ENCODE measurements at regions not wholly inside any gene's neighbourhood (a gene's known extent, or its start where the extent isn't known, plus 50 kb on each side); places are given as distances from the start of the nearest gene placed in this dataset.

DNA sequence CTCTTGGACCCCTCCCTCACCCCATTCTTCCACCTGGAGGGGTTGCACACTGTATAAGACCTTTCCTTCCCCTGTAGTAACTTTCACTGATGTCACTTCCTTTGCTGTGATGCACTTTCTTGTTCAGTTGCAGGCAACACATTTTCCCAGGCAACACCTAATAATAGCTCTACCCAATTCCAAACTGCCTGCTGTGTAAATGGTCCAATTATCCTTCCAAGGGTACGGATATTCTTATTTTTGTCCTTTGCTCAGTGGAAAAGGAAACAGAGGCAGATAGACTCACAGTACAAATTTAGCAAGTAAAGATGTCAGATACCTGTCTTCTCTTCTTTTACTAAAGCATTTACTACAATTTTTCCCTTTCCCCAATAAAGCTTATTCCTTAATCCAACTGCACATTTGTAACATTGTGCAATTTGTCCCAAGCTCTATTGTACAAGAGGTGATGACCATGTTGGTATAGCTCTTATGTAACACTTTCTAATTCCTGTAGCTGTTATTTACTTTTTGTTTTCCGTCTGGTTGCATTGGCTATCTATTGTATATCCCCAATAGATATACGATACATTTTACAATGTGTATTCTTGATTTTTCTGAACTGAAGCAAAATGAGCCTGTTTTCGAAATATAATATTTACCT is 69.1 kb upstream of the NPFFR2 start:
- no peak for TF ChIP-seq POLR2A (IDR thresholded peaks at IDR 0.05)
- TF ChIP-seq, protein P1, sequence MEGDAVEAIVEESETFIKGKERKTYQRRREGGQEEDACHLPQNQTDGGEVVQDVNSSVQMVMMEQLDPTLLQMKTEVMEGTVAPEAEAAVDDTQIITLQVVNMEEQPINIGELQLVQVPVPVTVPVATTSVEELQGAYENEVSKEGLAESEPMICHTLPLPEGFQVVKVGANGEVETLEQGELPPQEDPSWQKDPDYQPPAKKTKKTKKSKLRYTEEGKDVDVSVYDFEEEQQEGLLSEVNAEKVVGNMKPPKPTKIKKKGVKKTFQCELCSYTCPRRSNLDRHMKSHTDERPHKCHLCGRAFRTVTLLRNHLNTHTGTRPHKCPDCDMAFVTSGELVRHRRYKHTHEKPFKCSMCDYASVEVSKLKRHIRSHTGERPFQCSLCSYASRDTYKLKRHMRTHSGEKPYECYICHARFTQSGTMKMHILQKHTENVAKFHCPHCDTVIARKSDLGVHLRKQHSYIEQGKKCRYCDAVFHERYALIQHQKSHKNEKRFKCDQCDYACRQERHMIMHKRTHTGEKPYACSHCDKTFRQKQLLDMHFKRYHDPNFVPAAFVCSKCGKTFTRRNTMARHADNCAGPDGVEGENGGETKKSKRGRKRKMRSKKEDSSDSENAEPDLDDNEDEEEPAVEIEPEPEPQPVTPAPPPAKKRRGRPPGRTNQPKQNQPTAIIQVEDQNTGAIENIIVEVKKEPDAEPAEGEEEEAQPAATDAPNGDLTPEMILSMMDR (IDR thresholded peaks at IDR 0.05) = no peak

All from heart left ventricle (tissue), 13 donors.